ENCODE measurements at regions not wholly inside any gene's neighbourhood (a gene's known extent, or its start where the extent isn't known, plus 50 kb on each side); places are given as distances from the start of the nearest gene placed in this dataset.

- TF ChIP-seq CTCF (IDR thresholded peaks at IDR 0.05): no peak
- no peak for TF ChIP-seq POLR2A (IDR thresholded peaks at IDR 0.05)
Measured at GRCh38 chr6:37093728-37094069, 76.3 kb upstream of the PIM1 start.
